IPS DF 19.7 (cell line): ENCODE measurements at regions not wholly inside any gene's neighbourhood (a gene's known extent, or its start where the extent isn't known, plus 50 kb on each side); places are given as distances from the start of the nearest gene placed in this dataset.
"Not testable (repeated sequence)": the region's sequence is repeated elsewhere in the genome, so short reads cannot be mapped to it uniquely, and the experiment has no call there.

Experiments
- DNase-seq: peaks from one replicate; pipeline ENCODE4 v3.0.0-alpha.2; 2013; ENCODE audit warnings: low read depth, low spot score

GRCh38 chr1:213679153-213679552 lies 308.6 kb upstream of the PROX1 start:
- no peak for DNase-seq

GRCh38 chr1:213680677-213681325 lies 307.0 kb upstream of the PROX1 start:
- no peak for DNase-seq

- DNase-seq: no peak
Observed at GRCh38 chr1:213681788-213682340, 305.9 kb upstream of the PROX1 start.

DNA sequence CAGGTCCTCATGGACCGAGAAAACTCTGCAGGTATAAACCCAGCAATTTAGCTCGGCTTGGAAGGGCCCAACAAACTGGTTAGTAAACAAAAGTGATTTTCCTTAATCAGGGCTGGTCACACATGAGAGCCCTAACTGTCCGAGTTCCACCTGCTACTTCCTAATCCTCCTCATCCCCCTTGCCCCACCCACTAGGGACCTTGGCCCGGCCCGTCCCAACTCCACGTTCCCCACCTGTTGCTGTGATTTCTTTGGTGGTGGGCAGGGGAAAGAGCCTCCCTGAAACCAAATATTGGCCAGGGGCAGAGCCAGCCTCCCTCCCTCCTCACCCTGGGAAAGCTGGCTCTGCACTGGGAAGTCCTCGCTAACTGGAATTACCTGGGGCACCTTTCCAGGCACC lies 304.2 kb upstream of the PROX1 start:
- no peak for DNase-seq

DNA sequence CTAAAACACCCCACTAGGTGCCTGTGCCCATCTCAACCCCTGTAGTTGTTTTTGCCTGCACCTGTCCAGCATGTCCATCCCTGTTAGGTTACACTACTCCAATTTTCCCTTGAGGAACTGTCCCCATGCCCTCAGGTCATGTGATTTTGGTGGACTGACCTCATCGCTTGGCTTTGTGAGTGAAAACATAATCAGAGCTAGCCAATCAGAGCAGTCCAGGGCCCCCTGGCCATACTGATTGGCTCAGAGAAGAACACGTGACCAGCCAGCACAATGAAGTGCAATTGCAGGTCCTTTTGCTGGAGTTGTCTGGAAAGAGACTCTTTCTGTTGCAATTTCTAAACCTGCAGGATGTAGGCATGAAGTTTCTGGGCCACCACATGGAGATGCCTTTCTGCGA lies 303.3 kb upstream of the PROX1 start:
- no peak for DNase-seq

GRCh38 chr1:213685992-213686582 lies 301.7 kb upstream of the PROX1 start:
- no peak for DNase-seq

- DNase-seq: no peak
Observed at GRCh38 chr1:213686983-213687382, 300.8 kb upstream of the PROX1 start.

DNA sequence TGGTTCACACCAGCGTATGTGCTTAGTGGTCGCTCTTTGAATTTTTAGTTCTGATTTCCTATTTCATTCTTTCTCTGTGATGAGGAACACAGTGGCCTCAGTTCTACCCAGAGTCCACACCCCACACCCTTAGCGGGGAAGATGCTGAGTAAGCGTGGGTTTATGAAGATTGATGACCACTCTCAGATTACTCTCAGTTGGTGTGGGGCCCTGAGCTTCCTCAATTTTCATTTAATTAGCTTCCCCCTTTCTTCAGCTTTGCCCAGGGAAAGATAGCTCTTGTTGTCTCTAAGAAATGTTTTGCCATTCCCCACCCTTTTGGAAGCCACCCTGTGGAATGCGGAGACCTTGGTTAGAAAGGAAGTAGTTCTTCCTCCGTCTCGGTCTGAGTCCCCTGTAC lies 299.9 kb upstream of the PROX1 start:
- DNase-seq: no peak

GRCh38 chr1:213688655-213689054 lies 299.1 kb upstream of the PROX1 start:
- DNase-seq: no peak

- no peak for DNase-seq
Observed at GRCh38 chr1:213689260-213689659, 298.5 kb upstream of the PROX1 start.

- no peak for DNase-seq
Observed at GRCh38 chr1:213690341-213690917, 297.3 kb upstream of the PROX1 start.

- DNase-seq: no peak
Observed at GRCh38 chr1:213692321-213692720, 295.5 kb upstream of the PROX1 start.

DNA sequence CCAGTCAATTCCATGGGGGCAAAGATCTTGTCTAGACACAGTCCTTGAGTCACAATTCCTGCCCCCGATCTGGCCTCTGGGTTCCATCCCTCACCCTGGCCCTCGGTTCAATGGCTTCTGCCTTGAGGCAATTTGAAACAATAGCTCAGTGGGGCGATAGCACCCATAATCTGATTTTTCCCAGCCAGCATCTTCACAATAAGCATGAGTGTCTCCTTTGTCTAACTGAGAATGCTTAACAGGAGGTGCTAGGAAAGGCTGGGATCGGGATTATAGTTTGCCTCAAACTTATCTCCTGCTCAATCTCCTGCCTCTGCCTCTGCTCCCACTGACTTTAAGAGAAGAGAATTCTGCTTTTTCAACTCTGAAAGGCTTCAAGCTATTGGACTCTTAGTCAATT lies 293.9 kb upstream of the PROX1 start:
- no peak for DNase-seq

- no peak for DNase-seq
Observed at GRCh38 chr1:213697192-213697802, 290.5 kb upstream of the PROX1 start.

GRCh38 chr1:213698092-213698702 lies 289.6 kb upstream of the PROX1 start:
- DNase-seq: no peak

DNA sequence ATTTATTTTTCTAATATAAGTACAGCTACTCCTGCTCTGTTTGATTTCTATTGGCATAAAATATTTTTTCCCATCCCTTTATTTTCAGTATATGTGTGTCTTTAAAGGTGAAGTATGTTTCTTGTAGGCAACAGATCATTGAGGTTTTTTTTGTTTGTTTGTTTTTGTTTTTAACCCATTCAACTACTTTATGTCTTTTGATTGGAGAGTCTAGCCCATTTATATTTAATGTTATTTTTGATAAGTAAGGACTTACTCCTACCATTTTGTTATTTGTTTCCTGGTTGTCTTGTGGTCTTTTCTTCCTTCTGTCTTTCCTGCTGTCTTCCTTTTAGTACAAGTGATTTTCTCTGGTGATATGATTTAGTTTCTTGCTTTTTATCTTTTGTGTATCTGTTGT lies 285.1 kb upstream of the PROX1 start:
- DNase-seq: no peak

DNA sequence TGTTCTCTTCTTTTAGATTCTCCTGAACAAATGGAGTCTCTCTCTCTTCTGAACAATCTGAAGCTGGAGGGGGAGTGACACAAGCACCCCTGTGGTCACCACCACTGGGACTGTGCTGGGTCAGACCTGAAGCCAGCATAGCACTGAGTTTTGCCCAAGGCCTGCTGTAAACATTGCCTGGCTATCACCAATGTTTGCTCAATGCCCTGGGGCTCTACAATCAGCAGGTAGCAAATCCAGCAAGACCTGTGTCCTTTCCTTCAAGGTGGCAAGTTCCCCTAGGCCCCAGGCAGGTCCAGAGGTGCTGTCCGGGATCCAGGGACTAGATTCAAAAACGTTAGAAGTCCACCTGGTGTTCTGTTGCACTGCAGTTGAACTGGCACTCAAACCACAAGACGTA lies 282.8 kb upstream of the PROX1 start:
- DNase-seq: no peak

- not testable (repeated sequence) for DNase-seq
Observed at GRCh38 chr1:213711833-213712490, 275.8 kb upstream of the PROX1 start.

DNA sequence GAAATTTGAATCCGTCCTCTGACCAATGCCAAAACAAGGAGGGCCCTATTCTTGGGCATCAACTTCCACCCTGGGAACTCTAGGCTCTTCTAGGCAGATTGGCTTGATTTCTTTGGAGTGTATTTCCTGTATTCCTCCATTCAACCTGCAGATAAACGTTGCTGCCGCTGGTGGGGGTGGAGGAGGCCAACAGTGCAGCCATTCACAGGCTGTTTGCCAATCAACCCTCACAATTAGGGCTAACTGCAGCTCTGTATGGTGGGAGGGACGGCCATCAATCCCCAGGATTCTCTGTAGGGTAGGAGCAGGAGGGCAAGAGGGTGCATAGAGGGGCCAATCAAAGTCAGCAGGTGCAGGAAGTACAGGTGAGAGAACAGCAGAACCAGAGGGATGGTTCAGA lies 273.1 kb upstream of the PROX1 start:
- DNase-seq: no peak

GRCh38 chr1:213715182-213715581 lies 272.6 kb upstream of the PROX1 start:
- DNase-seq: no peak

DNA sequence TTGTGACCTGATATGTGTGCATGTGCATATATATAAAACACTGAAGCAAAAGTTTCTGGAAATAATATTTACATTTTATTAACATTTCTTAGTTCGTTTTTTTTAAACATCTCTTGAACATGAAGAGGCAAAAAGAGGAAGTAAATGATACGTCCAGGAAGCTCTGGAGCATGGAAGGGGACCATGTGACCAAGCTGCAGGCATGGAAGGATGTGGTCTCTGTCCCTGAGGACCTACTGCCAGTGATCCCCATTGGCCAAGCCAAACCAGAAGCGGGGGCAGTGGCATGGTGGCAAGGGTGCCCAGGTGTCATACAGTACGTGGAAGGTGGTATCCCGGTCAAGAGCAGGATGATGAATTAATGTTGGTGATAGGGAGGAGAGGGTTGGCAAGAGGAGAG lies 268.3 kb upstream of the PROX1 start:
- no peak for DNase-seq

DNA sequence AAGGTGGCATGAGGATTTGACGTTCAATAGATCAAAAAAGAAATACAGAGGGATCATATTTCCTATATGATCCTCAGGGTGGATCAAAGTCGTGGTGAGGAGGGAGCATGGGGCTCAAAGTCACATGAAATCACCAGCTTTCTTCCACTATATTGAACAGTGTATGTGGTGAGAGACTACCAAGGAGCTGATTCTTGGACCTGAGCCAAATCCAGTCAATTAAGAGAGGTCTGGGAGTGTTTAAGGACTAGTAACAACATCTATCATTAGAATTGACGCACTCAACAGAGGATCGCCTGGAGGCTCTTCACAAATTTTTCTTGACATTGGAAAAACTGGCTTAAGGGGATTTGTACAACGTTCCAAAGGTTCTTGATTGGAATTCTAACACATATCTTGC lies 267.7 kb upstream of the PROX1 start:
- DNase-seq: no peak
